Thymus (tissue), 11 donors: ENCODE measurements at regions not wholly inside any gene's neighbourhood (a gene's known extent, or its start where the extent isn't known, plus 50 kb on each side); places are given as distances from the start of the nearest gene placed in this dataset.

ENCODE experiments used
- DNase-seq, 9 donors: peaks; one replicate each; pipeline ENCODE4 v3.0.0-alpha.2; 2013; ENCODE audit warnings: low spot score in 9 of 9, low read depth in 6 of 9, missing footprints in 1 of 9
- H3K27ac ChIP-seq, 2 donors: one replicate each; pipeline ENCODE4 v1.5.1; 2013; ENCODE audit warnings: control low read depth in 1 of 2, low read depth in 1 of 2, low read length in 1 of 2, mild to moderate bottlenecking in 1 of 2, moderate library complexity in 1 of 2
- H3K27me3 ChIP-seq, 2 donors: one replicate each; pipeline ENCODE4 v1.5.1; 2013; ENCODE audit warnings: low read length in 1 of 2; ENCODE audit not compliant: control insufficient read depth in 2 of 2, insufficient read depth in 1 of 2
- H3K36me3 ChIP-seq, 2 donors: one replicate each; pipeline ENCODE4 v1.5.1; 2013; ENCODE audit warnings: low read length in 1 of 2, mild to moderate bottlenecking in 1 of 2, moderate library complexity in 1 of 2; ENCODE audit not compliant: control insufficient read depth in 2 of 2, insufficient read depth in 2 of 2
- H3K4me1 ChIP-seq, 2 donors: one replicate each; pipeline ENCODE4 v1.5.1; 2013; ENCODE audit warnings: low read length in 2 of 2; ENCODE audit not compliant: control insufficient read depth in 2 of 2, insufficient read depth in 2 of 2
- H3K4me3 ChIP-seq, 2 donors: one replicate each; pipeline ENCODE4 v1.5.1; 2013; ENCODE audit warnings: low read length in 2 of 2, control low read depth in 1 of 2, mild to moderate bottlenecking in 1 of 2
- H3K9me3 ChIP-seq, 2 donors: one replicate each; pipeline ENCODE4 v1.5.1; 2013; ENCODE audit warnings: low read length in 1 of 2, mild to moderate bottlenecking in 1 of 2; ENCODE audit not compliant: control insufficient read depth in 2 of 2, insufficient read depth in 1 of 2
- WGBS: extraction: QIAGEN DNeasy Blood & Tissue Kit; methylation state at CpG from one replicate; pipeline ENCODE4 v1.1.7; 2013; 5-methylcytosine and 5-hydroxymethylcytosine counted together
- donor health status: healthy.

DNA sequence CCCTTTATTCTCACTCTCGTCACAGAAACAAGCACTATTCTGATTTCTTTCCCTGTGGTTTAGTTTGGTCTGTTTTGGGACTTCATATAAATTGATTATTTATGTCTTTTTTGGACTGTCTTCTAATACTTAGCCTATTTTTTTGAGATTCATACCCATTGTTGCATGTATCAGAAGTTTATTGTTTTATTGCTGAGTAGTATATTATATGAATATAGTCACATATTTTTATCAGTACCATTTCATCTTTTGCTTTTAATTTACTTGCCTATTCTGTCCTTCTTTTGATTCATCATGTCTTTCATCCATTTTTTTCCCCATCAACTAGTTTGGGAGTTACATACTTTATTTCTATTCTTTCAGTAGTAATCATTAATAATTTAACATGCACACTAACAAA is 112.0 kb downstream of the ID4 start:
- no peaks in the 10 kb centered on the region for H3K9me3 ChIP-seq
- no peak overlapping the region for H3K27ac ChIP-seq
- H3K27me3 ChIP-seq, result no peaks in the 10 kb centered on the region
- H3K4me1 ChIP-seq, result no peaks in the 10 kb centered on the region
- no peak for DNase-seq
- no peaks in the 10 kb centered on the region for H3K36me3 ChIP-seq
- 94% methylated on average over 1 of the region's 1 CpG for WGBS
- no peak overlapping the region for H3K4me3 ChIP-seq

GRCh38 chr6:19964115-19964514 is 126.9 kb downstream of the ID4 start:
- Histone ChIP-seq H3K27me3 (no peaks in the 10 kb centered on the region), H3K9me3 (no peaks in the 10 kb centered on the region), H3K4me3 (no peak overlapping the region), H3K27ac (no peak overlapping the region), H3K36me3 (no peaks in the 10 kb centered on the region), H3K4me1 (no peaks in the 10 kb centered on the region)
- 79% methylated on average over 2 of the region's 2 CpGs for WGBS
- DNase-seq, result no peak

GRCh38 chr6:19968201-19968600 is 131.0 kb downstream of the ID4 start:
- 95% methylated on average over 1 of the region's 1 CpG for WGBS
- Histone ChIP-seq H3K27ac (no peak overlapping the region), H3K4me1 (no peaks in the 10 kb centered on the region), H3K4me3 (no peak overlapping the region), H3K36me3 (no peaks in the 10 kb centered on the region), H3K9me3 (no peaks in the 10 kb centered on the region), H3K27me3 (no peaks in the 10 kb centered on the region)
- DNase-seq, result no peak

DNA sequence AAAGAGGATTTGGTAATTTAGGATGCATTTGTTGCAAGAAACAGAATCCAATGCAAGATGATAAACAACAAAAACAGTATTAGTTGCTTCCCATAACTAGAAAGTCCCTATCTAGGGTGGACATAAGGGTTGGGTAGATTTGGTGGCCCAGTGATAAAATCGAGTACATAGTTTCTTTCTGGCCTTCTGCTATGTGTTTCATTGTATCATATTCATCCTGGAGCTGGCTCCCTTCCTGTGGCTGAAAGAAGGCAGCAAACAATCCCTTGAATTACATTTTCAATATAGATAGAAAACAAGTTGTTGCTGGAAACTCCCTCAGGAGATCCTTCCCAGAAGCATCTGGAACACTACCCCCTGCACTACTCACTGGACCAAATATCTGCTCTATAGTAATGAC is 135.1 kb downstream of the ID4 start:
- no peaks in the 10 kb centered on the region for H3K4me1 ChIP-seq
- no peak overlapping the region for H3K4me3 ChIP-seq
- H3K36me3 ChIP-seq, result no peaks in the 10 kb centered on the region
- WGBS, result 91% methylated on average over 1 of the region's 1 CpG
- DNase-seq, result no peak
- no peak overlapping the region for H3K27ac ChIP-seq
- no peaks in the 10 kb centered on the region for H3K9me3 ChIP-seq
- H3K27me3 ChIP-seq, result no peaks in the 10 kb centered on the region

DNA sequence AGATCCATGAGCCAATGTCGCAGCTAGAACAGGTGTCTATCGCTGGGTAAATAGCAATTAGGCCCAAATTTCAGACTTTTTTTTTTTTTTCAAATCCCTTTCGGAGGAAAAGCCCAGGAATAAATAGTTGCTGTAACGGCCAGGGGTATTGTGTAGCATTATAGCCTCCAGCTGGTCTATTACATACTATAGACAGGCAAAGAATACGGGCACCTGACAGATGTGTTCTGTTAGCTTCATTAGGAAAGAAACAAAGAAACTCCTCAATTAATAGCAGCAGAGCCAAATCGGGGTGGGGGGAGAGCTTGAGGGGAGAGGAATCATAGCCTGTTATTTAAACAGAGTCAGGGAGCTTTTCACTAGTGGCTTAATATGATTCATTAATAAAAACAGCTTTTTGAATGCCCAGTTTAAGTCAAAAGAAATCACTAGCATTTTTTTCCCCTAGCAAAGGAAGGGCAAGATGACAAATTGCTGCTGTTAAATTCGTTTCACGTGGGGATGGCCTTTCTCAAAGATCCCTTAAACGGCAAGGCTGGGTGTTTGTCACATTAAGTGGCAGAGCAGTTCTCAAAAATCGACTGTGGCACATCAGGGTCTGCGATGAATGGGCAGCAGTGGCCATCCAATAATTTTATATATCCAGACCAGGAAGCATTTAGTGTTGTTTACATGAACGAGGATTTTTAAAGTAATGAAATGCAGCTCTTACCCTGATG is 139.4 kb downstream of the ID4 start:
- Histone ChIP-seq H3K36me3 (no peaks in the 10 kb centered on the region), H3K4me1 (no peaks in the 10 kb centered on the region), H3K27ac (no peak overlapping the region), H3K27me3 (no peaks in the 10 kb centered on the region), H3K9me3 (no peaks in the 10 kb centered on the region), H3K4me3 (no peak overlapping the region)
- 87% methylated on average over 12 of the region's 12 CpGs for WGBS
- DNase-seq, result no peak

DNA sequence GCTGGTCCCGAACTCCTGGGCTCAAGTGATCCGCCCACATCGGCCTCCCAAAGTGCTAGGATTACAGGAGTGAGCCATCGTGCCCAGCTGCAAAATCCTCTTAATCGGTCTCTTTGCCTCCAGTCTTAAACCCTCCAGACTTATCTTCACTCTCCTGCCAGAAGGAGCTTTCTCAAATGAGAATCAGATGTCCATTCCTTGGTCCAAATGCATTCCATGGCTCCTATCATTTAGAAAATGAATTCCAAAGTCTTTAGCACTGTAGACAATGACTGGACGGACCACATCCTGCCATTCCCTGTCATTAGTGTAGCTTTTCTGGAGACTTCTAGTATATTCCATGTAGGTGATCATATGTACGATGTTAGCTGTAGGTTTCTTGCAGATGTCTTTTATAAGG is 141.9 kb downstream of the ID4 start:
- no peak overlapping the region for H3K4me3 ChIP-seq
- H3K27ac ChIP-seq, result no peak overlapping the region
- DNase-seq, result no peak
- H3K4me1 ChIP-seq, result no peaks in the 10 kb centered on the region
- H3K9me3 ChIP-seq, result no peaks in the 10 kb centered on the region
- 95% methylated on average over 7 of the region's 7 CpGs for WGBS
- H3K36me3 ChIP-seq, result no peaks in the 10 kb centered on the region
- no peaks in the 10 kb centered on the region for H3K27me3 ChIP-seq

GRCh38 chr6:19979986-19980385 is 142.8 kb downstream of the ID4 start:
- DNase-seq, result no peak
- no peaks in the 10 kb centered on the region for H3K27me3 ChIP-seq
- H3K36me3 ChIP-seq, result no peaks in the 10 kb centered on the region
- no peaks in the 10 kb centered on the region for H3K4me1 ChIP-seq
- 89% methylated on average over 1 of the region's 1 CpG for WGBS
- no peak overlapping the region for H3K27ac ChIP-seq
- no peak overlapping the region for H3K4me3 ChIP-seq
- H3K9me3 ChIP-seq, result no peaks in the 10 kb centered on the region

- Histone ChIP-seq H3K9me3 (no peaks in the 10 kb centered on the region), H3K36me3 (no peaks in the 10 kb centered on the region), H3K27me3 (no peaks in the 10 kb centered on the region), H3K4me1 (no peaks in the 10 kb centered on the region), H3K4me3 (no peak overlapping the region), H3K27ac (no peak overlapping the region)
- 89% methylated on average over 11 of the region's 11 CpGs for WGBS
- no peak for DNase-seq
These were observed 146.2 kb downstream of the ID4 start for GRCh38 chr6:19983374-19983773.

- DNase-seq, result no peak
- no peak overlapping the region for H3K27ac ChIP-seq
- H3K4me3 ChIP-seq, result no peak overlapping the region
- H3K9me3 ChIP-seq, result no peaks in the 10 kb centered on the region
- no peaks in the 10 kb centered on the region for H3K36me3 ChIP-seq
- no peaks in the 10 kb centered on the region for H3K4me1 ChIP-seq
- WGBS, result 96% methylated on average over 2 of the region's 2 CpGs
- no peaks in the 10 kb centered on the region for H3K27me3 ChIP-seq
These were observed 149.7 kb downstream of the ID4 start for GRCh38 chr6:19986691-19987438.
